Right ventricle myocardium superior (tissue), 1 donor: ENCODE measurements at regions not wholly inside any gene's neighbourhood (a gene's known extent, or its start where the extent isn't known, plus 50 kb on each side); places are given as distances from the start of the nearest gene placed in this dataset.

ENCODE experiments used
- ATAC-seq: fragments of 200-7000 bp; cut with Tn5 transposase; one replicate; pipeline ENCODE4 v1.9.1; 2020; ENCODE audit warnings: mild to moderate bottlenecking; ENCODE audit not compliant: poor library complexity
- DNase-seq: peaks from one replicate; pipeline ENCODE4 v3.0.0-alpha.2; 2020
- intact Hi-C: fragments of 100-400 bp; cut with DNase I; formaldehyde crosslinking; loops from one replicate; pipeline ENCODE4 v1.11.2; 2022
- donor health status: DM: no; HTN: yes; CAD: no; lungs with severe emphysema.

GRCh38 chr15:101590785-101591184 is 61.4 kb downstream of the TM2D3 start:
- ATAC-seq (no peak), DNase-seq (no peak)
- intact Hi-C loops: no loop called here

- intact Hi-C loops: no loop called here
- DNase-seq: no peak
- no peak for ATAC-seq
These were observed 68.9 kb downstream of the TM2D3 start for GRCh38 chr15:101583284-101583683.

- intact Hi-C loops: no loop called here
These were observed 71.8 kb downstream of the TM2D3 start for GRCh38 chr15:101580431-101580830.

GRCh38 chr15:101579631-101580163 is 72.5 kb downstream of the TM2D3 start:
- ATAC-seq: no peak
- intact Hi-C loops: no loop called here
- no peak for DNase-seq

More at GRCh38 chr15:101580431-101580830, 71.8 kb downstream of the TM2D3 start:
- ATAC-seq (no peak), DNase-seq (no peak)

DNA sequence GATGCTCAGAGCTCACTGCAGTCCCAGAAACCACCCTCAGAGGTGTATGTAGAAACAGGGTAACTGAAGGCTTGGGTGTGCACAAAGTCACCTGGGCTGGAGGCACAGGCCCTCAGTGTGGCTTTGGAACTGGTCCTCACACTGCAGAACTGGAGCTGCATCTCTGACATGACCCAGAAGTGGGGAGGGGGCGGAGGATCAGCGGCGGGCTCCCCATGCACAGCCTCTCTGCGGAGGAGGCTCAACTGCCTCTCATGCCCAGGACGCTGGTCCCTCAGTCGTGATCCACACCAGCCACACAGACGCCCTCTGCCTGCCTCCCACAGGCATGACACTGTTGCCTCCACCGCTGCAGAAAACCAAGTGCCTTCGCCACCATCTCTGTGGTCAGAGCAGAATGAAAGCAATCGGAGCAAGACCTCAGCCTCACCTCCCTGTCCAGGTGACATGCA is 73.7 kb downstream of the TM2D3 start:
- DNase-seq (peak; percentile 65), ATAC-seq (peak; percentile 73)
- intact Hi-C loops: no loop called here

DNA sequence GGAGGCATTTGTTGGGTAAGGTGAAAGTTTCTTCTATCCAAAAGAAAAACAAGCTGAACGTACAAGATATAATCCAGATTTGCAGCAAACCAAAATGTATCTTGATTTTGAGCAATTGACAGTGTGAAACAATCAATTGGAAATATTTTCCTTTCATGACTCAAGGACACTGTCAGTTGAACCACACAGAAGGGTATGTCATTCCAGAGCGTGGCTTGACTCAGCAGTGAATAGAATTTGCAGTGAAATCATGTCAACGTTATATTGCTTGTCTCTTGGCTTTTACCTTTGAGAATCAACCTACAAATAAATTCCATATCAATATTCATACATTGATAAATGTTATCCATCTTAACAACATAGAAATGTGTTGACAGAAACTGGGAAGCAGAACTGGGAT is 78.2 kb downstream of the TM2D3 start:
- ATAC-seq (no peak), DNase-seq (no peak)
- intact Hi-C loops: no loop called here

GRCh38 chr15:101570241-101570640 is 80.7 kb upstream of the PCSK6 start:
- DNase-seq (no peak), ATAC-seq (no peak)
- intact Hi-C loops: no loop called here

- ATAC-seq (no peak), DNase-seq (no peak)
- intact Hi-C loops: no loop called here
These were observed 79.5 kb upstream of the PCSK6 start for GRCh38 chr15:101568821-101569555.

DNA sequence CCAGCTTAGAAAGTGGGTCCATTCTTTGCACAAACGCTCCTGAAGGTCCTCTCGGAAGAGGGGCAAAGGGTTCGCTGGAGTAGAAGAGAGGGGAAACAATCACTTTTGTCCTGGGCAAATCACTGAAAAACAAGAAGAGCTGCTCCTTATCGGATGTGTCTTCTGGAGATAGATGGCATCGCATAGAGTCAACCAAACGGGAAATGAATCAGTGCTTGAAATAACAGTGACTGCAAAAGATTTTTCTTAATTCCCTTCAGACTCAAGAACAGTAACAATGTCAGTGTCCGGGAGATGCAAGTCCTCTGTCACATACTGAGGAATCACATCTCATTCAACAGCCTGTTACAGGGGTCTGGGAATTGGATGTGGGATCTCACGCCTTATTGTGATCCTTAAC is 78.8 kb upstream of the PCSK6 start:
- no peak for DNase-seq
- intact Hi-C loops: no loop called here
- ATAC-seq: no peak

- DNase-seq: no peak
- ATAC-seq: peak; percentile 53
- intact Hi-C loops: no loop called here
These were observed 77.4 kb upstream of the PCSK6 start for GRCh38 chr15:101566748-101567488.

- intact Hi-C loops: no loop called here
- ATAC-seq: no peak
These were observed 75.9 kb upstream of the PCSK6 start for GRCh38 chr15:101565377-101565776.

DNA sequence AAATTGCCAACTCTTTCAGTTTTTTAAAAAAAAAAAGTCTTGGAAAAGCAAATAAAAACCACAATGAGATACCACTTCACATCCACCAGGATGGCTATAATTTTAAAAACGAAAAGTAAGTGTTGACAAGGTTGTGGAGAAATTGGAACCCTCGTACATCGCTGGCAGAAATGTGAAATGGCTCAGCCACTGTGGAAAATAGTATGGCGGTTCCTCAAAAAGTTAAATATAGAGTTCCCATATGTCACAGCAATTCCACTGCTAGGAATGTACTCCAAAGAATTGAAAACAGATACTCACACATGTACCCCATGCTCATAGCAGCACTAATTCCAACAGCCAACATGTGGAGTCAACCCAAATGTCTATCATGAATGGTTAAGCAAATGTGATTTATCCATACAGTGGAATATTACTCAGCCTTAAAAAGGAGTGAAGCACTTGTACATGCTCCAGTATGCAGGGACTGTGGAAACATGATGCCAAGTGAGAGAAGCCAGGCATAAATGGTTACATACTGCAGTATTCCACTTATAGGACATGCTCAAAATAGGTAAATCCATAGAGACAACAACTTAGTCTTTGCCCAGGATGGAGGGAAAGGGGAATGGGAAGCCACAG is 73.8 kb upstream of the PCSK6 start:
- DNase-seq (no peak), ATAC-seq (no peak)
- intact Hi-C loops: no loop called here

More at GRCh38 chr15:101565377-101565776, 75.9 kb upstream of the PCSK6 start:
- no peak for DNase-seq

DNA sequence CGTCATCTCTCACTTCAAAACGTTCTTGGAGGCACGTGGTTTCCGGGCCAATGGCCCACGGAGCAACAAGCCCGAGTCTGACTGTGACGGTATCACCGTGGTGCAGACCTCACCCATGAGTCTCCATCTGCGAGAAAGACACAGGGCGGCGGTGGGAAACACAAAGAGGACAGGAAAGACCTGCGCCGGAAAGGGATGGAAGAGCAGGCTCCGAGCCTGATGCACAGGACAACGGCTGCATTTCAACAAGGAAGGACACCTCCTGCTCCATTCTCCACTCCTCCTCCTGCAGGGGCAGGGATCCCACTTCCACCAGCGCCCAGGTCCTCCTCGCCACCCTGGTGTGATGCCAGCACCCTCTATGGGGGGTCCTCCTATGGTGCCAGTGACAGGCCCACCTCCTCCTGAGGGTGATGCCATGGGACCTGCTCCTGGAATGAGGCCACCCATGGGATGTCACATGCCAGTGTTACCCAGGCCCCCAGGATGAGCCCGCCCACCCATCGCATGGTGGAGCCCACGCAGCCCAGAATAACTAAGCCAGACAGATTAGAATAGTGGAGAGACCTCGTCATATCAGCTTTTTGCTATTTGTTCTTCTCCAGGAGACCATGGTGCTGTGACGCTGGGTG is 73.0 kb upstream of the PCSK6 start:
- no peak for ATAC-seq
- intact Hi-C loops: no loop called here
- DNase-seq: no peak

GRCh38 chr15:101561584-101561906 is 72.0 kb upstream of the PCSK6 start:
- DNase-seq (no peak), ATAC-seq (no peak)
- intact Hi-C loops: no loop called here

GRCh38 chr15:101560722-101561583 is 71.4 kb upstream of the PCSK6 start:
- ATAC-seq (no peak), DNase-seq (no peak)
- intact Hi-C loops: no loop called here

- DNase-seq: no peak
- intact Hi-C loops: no loop called here
- peak; percentile 25 for ATAC-seq
These were observed 70.4 kb upstream of the PCSK6 start for GRCh38 chr15:101559952-101560351.

DNA sequence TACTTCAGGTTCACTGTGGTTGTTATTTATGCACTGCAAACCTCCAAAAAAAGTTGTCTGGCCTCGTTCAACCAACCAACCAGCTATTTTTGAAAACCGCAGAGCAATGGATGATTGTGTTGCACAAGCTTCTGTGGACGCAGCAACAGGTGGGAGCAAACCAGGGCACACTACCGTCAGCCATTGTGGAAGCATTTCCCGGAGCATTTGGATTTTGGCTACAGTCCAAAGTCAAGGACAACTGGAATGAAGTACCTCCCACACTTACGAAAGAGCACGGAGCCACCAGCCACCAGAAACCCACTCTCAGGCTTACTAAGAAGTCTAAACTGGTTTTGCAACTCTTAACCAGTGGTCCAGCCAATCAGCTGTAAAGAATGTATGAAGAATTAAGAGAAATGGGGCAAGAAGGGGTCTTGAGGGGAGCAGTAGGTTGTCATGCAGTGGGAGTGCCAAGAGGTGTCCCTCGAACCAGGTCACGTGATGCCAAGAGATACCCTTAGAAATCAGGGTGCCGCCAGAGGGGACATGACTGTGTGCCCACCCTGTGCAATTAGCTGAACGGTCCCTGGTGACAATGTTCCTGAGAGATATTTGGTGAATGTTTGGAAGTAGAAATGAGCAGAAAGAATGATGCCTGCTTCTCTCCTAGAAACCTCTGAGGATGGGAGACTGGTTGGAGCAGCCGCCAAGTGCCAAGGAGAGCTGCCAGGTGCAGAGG is 68.9 kb upstream of the PCSK6 start:
- intact Hi-C loops: no loop called here
- DNase-seq: no peak
- no peak for ATAC-seq

- intact Hi-C loops: no loop called here
- ATAC-seq (no peak), DNase-seq (no peak)
These were observed 66.8 kb upstream of the PCSK6 start for GRCh38 chr15:101556273-101556672.
